ENCODE measurements at regions not wholly inside any gene's neighbourhood (a gene's known extent, or its start where the extent isn't known, plus 50 kb on each side); places are given as distances from the start of the nearest gene placed in this dataset.

DNA sequence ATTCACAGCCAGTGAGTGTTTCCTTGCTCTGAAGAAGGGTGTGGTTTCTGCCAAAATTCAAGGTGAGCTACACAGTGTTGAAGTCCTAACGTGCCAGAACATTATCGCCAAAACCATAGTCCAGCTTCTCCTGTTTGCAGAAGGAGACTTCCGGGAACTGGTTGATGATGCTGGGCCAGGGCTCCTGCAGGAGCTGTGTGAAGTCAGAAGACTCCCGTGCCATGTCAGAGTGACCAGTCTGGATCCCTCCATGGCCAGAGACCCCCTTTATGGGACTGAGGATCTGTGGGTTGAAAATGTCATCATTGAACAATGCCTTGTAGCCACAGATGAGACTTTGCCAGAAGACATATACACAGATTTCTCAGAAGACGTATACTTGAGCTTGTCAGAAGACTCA lies 96.0 kb upstream of the RAB12 start:
- Histone ChIP-seq H3K9me2 (ENCODE audit: insufficient read depth) (no peaks in the 10 kb centered on the region), H3K9ac (no peak overlapping the region), H3K9me3 (ENCODE audit: low read depth) (no peaks in the 10 kb centered on the region), H4K20me1 (ENCODE audit: insufficient read depth) (no peaks in the 10 kb centered on the region), H3K79me2 (ENCODE audit: insufficient read depth) (no peaks in the 10 kb centered on the region), H3K27ac (no peak overlapping the region), H3K4me1 (ENCODE audit: insufficient read depth) (no peaks in the 10 kb centered on the region), H3K36me3 (ENCODE audit: low read depth) (no peaks in the 10 kb centered on the region), H3K4me3 (no peak overlapping the region), H3K27me3 (replicated peaks; ENCODE audit: insufficient read depth) (peaks cover 10% of the 10 kb centered on the region), H3K4me2 (ENCODE audit: unreplicated experiment) (no peak overlapping the region), H3F3A (ENCODE audit: insufficient read depth) (peaks cover under 1% of the 10 kb centered on the region; the same call in 1 of the 2 replicates), H2AFZ (no peak overlapping the region)
- in situ Hi-C loops (cut with MboI) = no loop called here
- WGBS, 2 experiments (ENCODE audit: low coverage in 1 of 2, low lambda C conversion rate in 2 of 2, missing lambda C conversion rate in 2 of 2) = 65 to 66% methylated on average over 5 of the region's 5 CpGs
- no peak for DNase-seq
- TF ChIP-seq EZH2phosphoT487 (IDR thresholded peaks at IDR 0.05; ENCODE audit: insufficient read depth, low read depth) (no peak), EZH2 (IDR thresholded peaks at IDR 0.05; ENCODE audit: insufficient read depth, poor library complexity, severe bottlenecking) (no peak)

DNA sequence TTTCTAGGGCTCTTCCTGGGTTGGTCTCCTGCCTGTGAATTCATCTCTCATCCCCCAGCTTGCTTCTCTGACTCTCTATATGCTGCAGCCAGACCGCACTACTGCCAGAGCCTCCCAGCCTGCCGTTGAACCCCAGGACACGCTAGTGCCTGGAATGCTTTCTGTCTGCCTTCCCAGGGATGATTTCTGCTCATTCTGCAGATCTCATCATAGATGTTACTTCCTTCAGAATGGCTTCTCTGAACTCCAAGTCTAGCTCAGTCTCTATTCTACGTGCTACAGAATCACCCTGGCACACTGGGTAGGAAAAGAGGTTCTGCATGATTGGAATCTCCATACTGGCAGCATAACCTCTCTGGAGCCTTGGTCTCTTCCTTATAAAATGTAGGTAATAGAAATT lies 94.8 kb upstream of the RAB12 start:
- Histone ChIP-seq H3K27ac (no peak overlapping the region), H3K36me3 (ENCODE audit: low read depth) (no peaks in the 10 kb centered on the region), H3K79me2 (ENCODE audit: insufficient read depth) (no peaks in the 10 kb centered on the region), H3K4me3 (no peak overlapping the region), H4K20me1 (ENCODE audit: insufficient read depth) (no peaks in the 10 kb centered on the region), H3F3A (ENCODE audit: insufficient read depth) (no peaks in the 10 kb centered on the region), H3K9ac (no peak overlapping the region), H3K4me1 (ENCODE audit: insufficient read depth) (no peaks in the 10 kb centered on the region), H3K9me3 (ENCODE audit: low read depth) (no peaks in the 10 kb centered on the region), H3K27me3 (replicated peaks; ENCODE audit: insufficient read depth) (peaks cover 10% of the 10 kb centered on the region), H3K4me2 (ENCODE audit: unreplicated experiment) (no peak overlapping the region), H2AFZ (no peak overlapping the region), H3K9me2 (ENCODE audit: insufficient read depth) (no peaks in the 10 kb centered on the region)
- in situ Hi-C loops (cut with MboI) = no loop called here
- DNase-seq = no peak
- WGBS, 2 experiments (ENCODE audit: low coverage in 1 of 2, low lambda C conversion rate in 2 of 2, missing lambda C conversion rate in 2 of 2) = 31 to 36% methylated on average over 4 of the region's 4 CpGs
- TF ChIP-seq EZH2phosphoT487 (IDR thresholded peaks at IDR 0.05; ENCODE audit: insufficient read depth, low read depth) (no peak), EZH2 (IDR thresholded peaks at IDR 0.05; ENCODE audit: insufficient read depth, poor library complexity, severe bottlenecking) (no peak)

DNA sequence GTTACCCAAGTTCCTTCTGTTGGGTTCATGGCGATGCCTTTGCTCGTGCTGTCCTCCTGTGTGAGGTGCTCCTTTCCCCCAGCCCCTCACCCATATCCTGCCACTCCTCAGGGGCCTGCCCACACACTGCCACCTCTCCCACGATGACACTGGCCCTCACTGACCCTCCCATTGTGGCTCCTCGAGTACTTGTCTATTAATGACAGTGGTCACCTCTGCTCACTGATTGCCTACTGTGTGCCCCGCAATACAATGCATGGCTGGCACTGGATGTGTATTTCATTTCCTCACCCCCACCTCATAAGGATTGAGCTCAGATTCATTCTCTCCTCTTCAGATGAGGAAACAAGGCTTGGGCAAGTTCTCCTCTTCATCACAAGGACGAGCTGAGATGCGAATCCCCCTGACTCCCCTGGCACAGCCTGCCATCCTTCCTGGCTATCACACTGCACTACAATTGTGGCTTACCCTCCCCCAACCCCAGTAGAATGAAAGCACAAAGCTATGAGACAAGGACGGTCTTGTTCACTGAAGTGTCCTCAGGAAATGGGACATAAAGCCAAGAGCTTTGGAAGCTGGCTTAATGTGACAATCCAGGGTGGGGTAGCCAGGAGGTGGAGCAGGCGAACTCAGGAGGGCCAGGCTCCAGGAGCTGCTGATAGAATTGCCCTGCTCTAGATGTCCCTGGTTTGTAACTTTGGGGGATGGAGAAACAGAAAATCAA lies 93.9 kb upstream of the RAB12 start:
- H3K4me2 ChIP-seq (ENCODE audit: unreplicated experiment) = no peak overlapping the region
- TF ChIP-seq EZH2phosphoT487 (IDR thresholded peaks at IDR 0.05; ENCODE audit: insufficient read depth, low read depth) (no peak), EZH2 (IDR thresholded peaks at IDR 0.05; ENCODE audit: insufficient read depth, poor library complexity, severe bottlenecking) (no peak)
- in situ Hi-C loops (cut with MboI) = no loop called here
- no peaks in the 10 kb centered on the region for H4K20me1 ChIP-seq (ENCODE audit: insufficient read depth)
- H3K36me3 ChIP-seq (ENCODE audit: low read depth) = no peaks in the 10 kb centered on the region
- no peak overlapping the region for H3K4me3 ChIP-seq
- H3K9me2 ChIP-seq (ENCODE audit: insufficient read depth) = no peaks in the 10 kb centered on the region
- H3K4me1 ChIP-seq (ENCODE audit: insufficient read depth) = no peaks in the 10 kb centered on the region
- H3K9me3 ChIP-seq (ENCODE audit: low read depth) = no peaks in the 10 kb centered on the region
- WGBS, 2 experiments (ENCODE audit: low coverage in 1 of 2, low lambda C conversion rate in 2 of 2, missing lambda C conversion rate in 2 of 2) = 42 to 48% methylated on average over 9 of the region's 9 CpGs
- no peak for DNase-seq
- peaks cover 10% of the 10 kb centered on the region for H3K27me3 ChIP-seq (replicated peaks; ENCODE audit: insufficient read depth)
- H3F3A ChIP-seq (ENCODE audit: insufficient read depth) = no peaks in the 10 kb centered on the region
- no peak overlapping the region for H3K27ac ChIP-seq
- no peak overlapping the region for H3K9ac ChIP-seq
- H2AFZ ChIP-seq = no peak overlapping the region
- no peaks in the 10 kb centered on the region for H3K79me2 ChIP-seq (ENCODE audit: insufficient read depth)

DNA sequence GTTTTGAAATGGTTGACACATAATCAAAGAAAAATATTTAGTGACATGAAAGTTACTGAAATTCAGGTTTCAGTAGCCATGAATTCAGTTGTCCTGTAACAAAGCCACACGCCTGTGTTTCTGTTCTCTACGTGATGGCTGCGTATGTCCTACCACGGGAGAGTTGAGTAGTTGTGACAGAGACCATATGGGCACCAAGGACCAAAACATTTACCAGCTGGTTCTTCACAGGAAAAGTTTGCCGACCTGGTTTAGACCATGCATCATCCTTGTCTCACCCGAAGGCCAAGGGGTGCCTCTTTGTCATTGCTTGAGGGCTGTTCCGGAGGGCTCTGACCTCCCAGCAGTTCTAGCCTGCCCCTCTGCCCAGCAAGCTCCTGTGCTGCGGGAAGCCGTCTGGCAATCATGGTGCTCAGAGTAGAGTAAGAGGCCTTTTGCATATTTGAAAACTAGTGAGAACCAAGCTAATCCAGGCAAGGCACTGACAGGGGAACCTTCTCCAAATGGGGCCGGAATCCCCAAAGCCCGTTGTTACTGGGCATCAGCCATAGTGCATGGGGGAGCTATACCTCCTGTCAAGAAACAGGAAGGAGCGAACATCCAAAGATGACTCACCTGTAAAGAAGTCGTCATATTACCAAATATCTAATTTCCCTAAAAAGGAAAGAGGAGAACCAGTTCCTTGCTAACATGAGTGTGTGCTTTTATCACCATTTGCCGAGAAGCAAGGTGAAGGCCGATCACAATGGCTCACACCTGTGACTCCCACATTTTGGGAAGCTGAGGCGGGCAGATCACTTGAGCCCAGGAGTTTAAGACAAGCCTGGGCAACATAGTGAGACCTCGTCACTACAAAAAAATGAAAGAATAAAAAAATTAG lies 92.6 kb upstream of the RAB12 start:
- TF ChIP-seq EZH2 (IDR thresholded peaks at IDR 0.05; ENCODE audit: insufficient read depth, poor library complexity, severe bottlenecking) (no peak), EZH2phosphoT487 (IDR thresholded peaks at IDR 0.05; ENCODE audit: insufficient read depth, low read depth) (no peak)
- Histone ChIP-seq H2AFZ (no peak overlapping the region), H3K4me1 (ENCODE audit: insufficient read depth) (no peaks in the 10 kb centered on the region), H3K4me3 (no peak overlapping the region), H3K9me2 (ENCODE audit: insufficient read depth) (no peaks in the 10 kb centered on the region), H3K9me3 (ENCODE audit: low read depth) (no peaks in the 10 kb centered on the region), H3K27ac (no peak overlapping the region), H3K9ac (no peak overlapping the region), H3K36me3 (ENCODE audit: low read depth) (no peaks in the 10 kb centered on the region), H3K27me3 (replicated peaks; ENCODE audit: insufficient read depth) (peaks cover 2% of the 10 kb centered on the region), H3K79me2 (ENCODE audit: insufficient read depth) (no peaks in the 10 kb centered on the region), H3F3A (ENCODE audit: insufficient read depth) (no peaks in the 10 kb centered on the region), H3K4me2 (ENCODE audit: unreplicated experiment) (no peak overlapping the region), H4K20me1 (ENCODE audit: insufficient read depth) (no peaks in the 10 kb centered on the region)
- no peak for DNase-seq
- in situ Hi-C loops (cut with MboI) = no loop called here
- 73 to 74% methylated on average over 17 of the region's 17 CpGs for WGBS, 2 experiments (ENCODE audit: low coverage in 1 of 2, low lambda C conversion rate in 2 of 2, missing lambda C conversion rate in 2 of 2)

All from GM23248 (cell line).